ENCODE measurements at regions not wholly inside any gene's neighbourhood (a gene's known extent, or its start where the extent isn't known, plus 50 kb on each side); places are given as distances from the start of the nearest gene placed in this dataset.

DNA sequence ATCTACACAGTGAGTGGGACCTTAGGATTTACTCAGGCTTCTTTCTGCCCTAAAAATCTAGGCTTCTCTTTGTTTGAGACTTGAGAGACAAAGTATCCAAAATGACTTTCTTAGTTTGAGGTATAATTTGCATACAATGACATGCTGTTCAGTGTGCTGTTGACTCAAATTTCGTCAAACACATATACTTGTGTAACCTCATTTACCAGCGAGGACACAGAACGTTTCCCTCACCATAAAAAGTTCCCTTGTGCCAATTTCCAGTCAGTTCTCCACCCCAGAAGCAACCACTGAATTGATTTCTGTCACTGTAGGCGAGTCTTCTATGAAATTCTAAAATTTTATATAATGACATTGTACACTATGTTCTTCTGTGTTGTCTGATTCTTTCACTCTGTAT lies 68.0 kb upstream of the MAF start:
- TF ChIP-seq CTCF (conservative IDR thresholded peaks at IDR 0.05; ENCODE audit: low read depth, low read length) (no peak), EZH2 (IDR thresholded peaks at IDR 0.05; ENCODE audit: borderline replicate concordance, low read depth, low read length, poor library complexity, severe bottlenecking) (no peak)
